ENCODE measurements at regions not wholly inside any gene's neighbourhood (a gene's known extent, or its start where the extent isn't known, plus 50 kb on each side); places are given as distances from the start of the nearest gene placed in this dataset.
"Not testable (repeated sequence)": the region's sequence is repeated elsewhere in the genome, so short reads cannot be mapped to it uniquely, and the experiment has no call there.

DNA sequence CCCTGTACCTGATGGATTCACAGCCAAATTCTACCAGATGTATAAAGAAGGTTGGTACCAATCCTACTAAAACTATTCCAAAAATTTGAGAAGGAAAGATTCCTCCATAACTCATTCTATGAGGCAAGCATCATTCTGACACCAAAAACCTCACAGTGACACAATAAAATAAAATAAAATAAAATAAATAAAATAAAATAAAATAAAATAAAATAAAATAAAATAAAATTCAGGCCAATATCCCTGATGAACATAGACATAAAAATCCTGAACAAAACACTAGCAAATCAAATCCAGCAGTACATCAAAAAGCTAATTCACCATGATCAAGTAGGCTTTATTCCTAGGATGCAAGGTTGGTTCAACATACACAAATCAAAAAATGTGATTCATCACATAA, 108.1 kb downstream of the PROX1 start:
- DNase-seq: not testable (repeated sequence)

GRCh38 chr1:214101246-214101645, 113.5 kb downstream of the PROX1 start:
- DNase-seq: no peak

- DNase-seq: no peak
Observed at GRCh38 chr1:214101828-214102227, 114.1 kb downstream of the PROX1 start.

GRCh38 chr1:214102907-214103306, 115.1 kb downstream of the PROX1 start:
- DNase-seq: no peak

GRCh38 chr1:214103778-214104177, 116.0 kb downstream of the PROX1 start:
- no peak for DNase-seq

GRCh38 chr1:214106375-214106774, 118.6 kb downstream of the PROX1 start:
- no peak for DNase-seq

DNA sequence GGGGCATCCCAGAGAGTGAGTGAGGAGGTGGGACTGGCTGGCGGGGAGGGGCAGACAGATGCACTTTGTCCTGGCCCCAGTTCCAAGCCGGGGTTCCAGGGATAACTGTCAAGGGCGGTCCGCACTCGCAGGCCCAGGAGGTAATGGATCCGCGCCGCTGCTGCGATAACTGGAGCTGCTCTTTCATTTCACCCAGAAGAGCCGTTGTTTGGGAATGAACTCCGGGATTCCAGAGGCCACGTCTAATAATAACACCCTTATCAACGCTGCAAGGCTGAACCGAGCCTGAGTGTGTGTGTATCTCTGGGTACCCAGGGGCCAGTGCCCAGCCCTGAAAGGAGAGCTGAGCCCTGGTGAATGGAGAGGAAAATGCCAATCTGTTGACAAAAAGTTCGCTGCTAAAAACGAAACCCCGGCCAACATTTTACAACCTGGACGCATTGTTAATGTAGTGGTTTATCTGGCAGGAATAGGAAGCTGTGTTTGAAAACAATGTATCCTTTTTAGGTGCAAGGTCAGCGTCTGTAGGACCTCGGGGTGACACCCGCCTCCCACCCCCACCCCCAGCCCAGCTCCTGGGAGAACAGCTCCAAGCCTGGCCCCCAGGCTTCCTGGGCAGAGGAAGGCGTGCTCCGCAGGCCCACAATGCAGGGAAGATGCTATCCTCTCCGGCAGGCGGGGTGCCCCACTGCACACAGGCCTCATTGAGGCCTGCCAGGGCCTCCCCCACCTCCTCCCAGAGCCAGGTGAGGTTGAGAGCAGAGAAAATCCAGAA, 119.7 kb downstream of the PROX1 start:
- peak in 1 of 2 experiments; percentile 26 for DNase-seq

GRCh38 chr1:214108097-214108446, 120.3 kb downstream of the PROX1 start:
- DNase-seq: peak; percentile 82 to 83

DNA sequence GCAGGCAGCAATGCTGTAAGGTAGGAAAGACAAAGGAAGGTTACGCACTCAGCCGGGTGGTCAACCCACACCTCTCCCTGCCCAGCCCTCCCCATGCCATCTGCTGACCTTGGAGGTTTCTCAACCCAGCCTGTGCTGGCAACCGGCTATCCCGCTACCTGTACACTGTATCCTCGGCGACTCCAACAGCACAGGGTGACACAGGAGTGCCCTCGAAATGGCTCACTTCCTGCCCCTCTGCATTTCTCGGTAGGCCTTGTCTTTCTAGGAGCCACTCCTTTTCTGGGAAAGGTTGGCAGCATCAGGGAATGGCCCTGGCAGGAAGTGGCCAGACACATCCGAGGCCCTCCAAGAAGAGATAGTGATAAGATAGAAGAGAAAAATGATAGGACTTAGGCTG, 124.0 kb downstream of the PROX1 start:
- DNase-seq: no peak

DNA sequence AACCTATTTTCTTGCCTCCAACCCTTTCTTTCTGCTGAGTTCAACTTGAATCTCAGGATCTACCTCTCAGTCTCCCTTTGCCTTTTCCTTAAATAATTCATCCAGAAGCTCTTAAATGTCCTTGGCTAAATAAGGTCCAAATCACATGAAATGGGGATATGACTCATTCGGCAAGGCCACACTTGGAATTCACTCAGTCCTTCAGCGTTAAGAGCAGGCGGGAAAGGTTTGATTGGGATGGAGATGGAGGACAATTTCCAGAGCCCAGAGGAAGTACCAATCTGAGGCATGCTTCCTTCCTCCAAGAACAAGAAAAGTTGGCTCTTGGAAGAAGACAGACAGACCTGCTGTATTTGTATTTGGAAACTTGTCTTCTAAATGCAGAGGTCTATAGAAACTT, 128.5 kb downstream of the PROX1 start:
- DNase-seq: no peak

- DNase-seq: no peak
Observed at GRCh38 chr1:214117780-214118179, 130.0 kb downstream of the PROX1 start.

DNA sequence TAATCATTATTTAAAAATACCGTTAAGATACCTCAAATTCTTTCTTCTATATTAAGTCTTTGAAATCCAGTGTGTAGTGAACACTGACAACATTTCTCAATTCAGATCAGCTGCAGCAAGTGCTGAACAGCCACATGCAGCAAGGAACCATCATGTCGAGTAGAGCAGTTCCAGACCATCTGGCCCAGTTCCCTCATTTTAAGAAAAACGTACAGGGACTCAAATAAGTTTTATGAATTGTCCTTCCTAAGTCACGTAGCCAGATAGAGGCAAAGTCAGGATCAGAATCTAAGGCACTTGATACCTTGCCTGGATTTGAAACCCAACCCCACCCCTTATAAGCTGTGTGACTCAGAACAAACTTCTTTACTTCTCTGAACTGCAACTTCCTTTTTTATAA, 132.4 kb downstream of the PROX1 start:
- DNase-seq: no peak

GRCh38 chr1:214120951-214121350, 133.2 kb downstream of the PROX1 start:
- DNase-seq: peak in 1 of 2 experiments; percentile 6

- DNase-seq: no peak
Observed at GRCh38 chr1:214122110-214122509, 134.3 kb downstream of the PROX1 start.

DNA sequence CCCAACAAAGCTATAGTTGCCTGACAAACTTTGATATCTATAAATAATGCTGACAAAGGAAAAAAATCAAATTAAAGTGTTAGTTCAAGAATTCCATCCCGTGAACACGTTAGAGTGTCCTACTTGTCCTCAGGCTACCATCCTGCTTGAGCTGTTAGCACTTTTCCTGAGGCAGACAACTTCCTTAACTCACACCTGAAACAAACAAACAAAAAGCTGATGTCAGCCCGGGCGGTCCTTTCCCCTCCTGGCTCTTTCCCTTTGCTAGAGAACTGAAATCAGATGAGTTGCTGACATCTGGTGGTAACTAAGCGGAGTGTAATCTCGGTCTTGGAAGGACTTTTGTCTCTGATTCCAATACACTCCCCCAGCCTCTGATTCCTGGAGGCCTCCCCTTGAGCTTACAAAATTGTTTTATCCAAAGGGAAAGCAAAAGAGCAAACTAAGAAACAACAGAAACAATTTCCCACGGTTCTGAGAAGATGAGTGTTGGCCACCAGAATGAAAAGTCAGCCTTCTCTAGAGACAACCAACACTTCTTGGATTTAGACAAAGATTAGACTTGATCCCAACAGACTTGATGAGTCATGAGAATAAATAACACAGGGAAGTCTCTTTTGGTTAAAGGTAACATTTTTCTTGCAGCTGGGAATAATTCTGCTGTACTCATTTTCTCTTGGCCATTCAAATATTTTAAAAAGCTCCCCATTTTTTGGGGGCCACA, 135.4 kb downstream of the PROX1 start:
- peak; percentile 34 to 77 for DNase-seq

GRCh38 chr1:214124281-214124805, 136.6 kb downstream of the PROX1 start:
- DNase-seq: no peak

- DNase-seq: no peak
Observed at GRCh38 chr1:214124915-214125314, 137.1 kb downstream of the PROX1 start.

DNA sequence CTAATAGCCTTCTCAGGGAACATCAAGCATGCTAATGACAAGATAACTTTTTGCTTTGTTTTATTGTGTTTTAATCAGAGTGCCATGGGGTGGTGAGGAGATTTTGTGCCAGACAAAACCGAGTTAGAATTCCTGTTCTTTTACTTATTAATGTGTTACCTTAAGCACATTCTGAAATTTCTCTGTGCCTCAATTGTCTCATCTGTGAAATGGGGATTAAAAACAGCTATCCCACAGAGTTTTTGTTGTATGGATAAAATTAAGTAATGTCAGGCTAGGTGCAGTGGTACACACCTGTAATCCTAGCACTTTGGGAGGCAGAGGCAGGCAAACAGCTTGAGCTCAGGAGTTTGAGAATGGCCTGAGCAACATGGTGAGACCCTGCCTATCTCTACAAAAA, 138.0 kb downstream of the PROX1 start:
- no peak for DNase-seq

DNA sequence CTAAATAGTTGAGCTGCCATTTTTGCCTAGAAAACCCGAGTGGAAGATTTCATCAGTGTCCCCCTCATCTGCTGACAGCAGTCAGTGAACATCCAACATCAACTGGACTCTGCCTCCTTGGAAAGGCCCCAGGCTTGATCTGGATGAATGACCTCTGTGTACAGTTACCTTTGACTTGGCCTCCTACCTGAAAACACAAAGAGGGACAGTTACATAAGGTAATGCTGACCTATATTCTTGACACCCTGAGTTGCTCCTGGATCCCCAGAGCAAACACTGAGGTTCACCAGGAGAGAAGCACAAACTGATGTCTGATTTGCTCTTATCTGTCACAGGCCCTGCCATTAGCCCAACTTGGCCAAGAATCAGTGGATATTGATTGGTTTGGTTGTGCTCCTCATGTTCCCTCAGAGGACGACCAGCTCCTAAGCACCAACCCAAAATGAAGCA, 138.9 kb downstream of the PROX1 start:
- no peak for DNase-seq

DNA sequence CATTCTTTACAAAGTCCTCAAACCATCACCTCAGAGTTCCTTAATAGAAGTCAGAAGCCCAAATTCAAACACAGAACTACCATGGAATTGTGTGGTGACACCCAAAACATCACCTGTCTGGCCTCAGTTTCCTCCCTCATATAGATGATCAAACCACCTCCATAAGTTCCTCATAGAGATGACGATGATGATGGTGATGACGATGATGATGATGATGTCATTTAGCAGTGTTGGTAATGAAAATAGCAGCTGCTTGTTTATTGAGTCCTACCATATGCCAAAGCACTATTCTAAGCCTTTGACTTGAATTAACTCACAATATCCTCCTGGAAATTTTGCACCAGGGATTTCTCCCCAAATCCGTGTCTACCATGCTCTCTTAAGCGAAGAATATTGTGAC, 139.9 kb downstream of the PROX1 start:
- DNase-seq: no peak

DNA sequence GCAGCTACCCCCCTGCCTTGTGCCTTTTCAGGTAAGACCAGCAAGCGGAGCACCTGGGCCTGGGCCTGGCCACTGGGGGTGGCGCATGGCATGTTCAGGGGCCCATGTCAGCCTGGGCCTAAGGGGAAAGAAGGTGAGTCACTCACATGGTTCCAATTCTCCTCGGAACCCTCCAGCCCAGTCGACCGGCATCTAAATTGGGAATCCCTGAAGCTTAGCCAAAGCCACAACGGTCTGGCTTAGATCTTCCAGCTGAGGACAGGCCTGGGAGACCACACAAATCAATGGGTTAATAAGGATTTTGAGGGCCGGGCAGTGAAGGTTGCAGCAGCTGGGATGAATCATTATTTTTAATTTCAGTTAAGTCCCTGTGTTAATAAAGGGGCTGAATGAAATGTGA, 145.1 kb upstream of the SMYD2 start:
- DNase-seq: no peak

DNA sequence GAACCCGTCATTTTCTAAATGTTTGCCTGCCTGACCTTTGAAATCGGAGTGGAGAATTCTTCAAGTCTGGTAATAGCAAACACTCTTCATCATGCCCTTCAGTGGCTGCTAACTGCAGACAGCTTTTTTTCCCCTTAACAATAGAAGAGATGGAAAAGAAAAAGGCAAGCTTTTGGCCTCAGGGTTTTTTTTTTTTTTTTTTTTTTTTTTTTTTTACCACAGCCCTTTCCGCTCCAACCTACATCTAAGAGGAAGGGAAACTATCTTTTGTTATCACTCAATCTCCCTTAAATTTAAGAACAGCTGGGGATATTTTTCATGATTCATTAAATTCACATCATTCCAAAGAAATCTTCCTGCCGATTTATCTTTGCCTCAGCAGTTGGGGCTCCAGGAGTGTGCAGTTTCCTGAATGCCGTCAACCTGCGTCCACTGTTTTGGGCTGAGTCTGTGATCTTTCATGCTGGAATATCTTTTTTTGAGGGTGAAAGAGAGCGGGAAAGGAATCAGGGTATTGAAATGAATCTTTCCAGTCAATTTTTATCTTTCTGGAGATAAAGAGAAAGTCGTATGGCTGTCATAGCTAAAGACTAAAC, 144.5 kb upstream of the SMYD2 start:
- no peak for DNase-seq

DNA sequence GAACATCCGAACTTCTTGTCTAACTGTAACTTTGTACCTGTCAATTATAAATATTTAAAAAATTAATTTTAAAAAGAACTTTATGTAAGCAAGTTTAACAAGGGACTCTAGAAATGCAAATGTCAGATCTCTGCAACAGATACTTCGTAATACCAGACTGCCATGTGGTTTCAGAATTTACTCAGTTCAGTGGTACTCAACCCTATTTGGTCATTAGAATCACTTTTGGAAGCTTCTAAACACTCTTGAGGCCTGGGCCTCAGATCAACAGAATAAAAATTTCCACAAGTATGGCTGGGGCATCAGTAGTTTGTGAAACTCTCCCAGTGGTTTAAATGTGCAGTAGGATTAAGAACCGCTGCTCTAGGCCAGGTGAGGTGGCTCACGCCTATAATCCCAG, 139.5 kb upstream of the SMYD2 start:
- DNase-seq: no peak

Measured in NCI-H526 (cell line).